ENCODE measurements at regions not wholly inside any gene's neighbourhood (a gene's known extent, or its start where the extent isn't known, plus 50 kb on each side); places are given as distances from the start of the nearest gene placed in this dataset.

GRCh38 chrX:46044486-46044885 is 500.7 kb downstream of the ZNF674 start:
- intact Hi-C loops (cut with DNase I; ENCODE audit: low total_unique reads), result no loop called here
- no peak for TF ChIP-seq POLR2A (IDR thresholded peaks at IDR 0.05)
- TF ChIP-seq CTCF (IDR thresholded peaks at IDR 0.05), result no peak
- TF ChIP-seq EP300 (IDR thresholded peaks at IDR 0.05; ENCODE audit: low read depth), result no peak
- no peak for TF ChIP-seq POLR2AphosphoS5 (IDR thresholded peaks at IDR 0.05)
- in situ Hi-C loops (cut with MboI; ENCODE audit: low pct_ligation_motif_present in 1 of 4, low pct_unique_long_range_greater_than_20kb in 1 of 4, low sequenced_read_pairs in 3 of 4), result no loop called here

GRCh38 chrX:46040001-46040400 is 505.2 kb downstream of the ZNF674 start:
- in situ Hi-C loops (cut with MboI; ENCODE audit: low pct_ligation_motif_present in 1 of 4, low pct_unique_long_range_greater_than_20kb in 1 of 4, low sequenced_read_pairs in 3 of 4) (no loop called here), intact Hi-C loops (cut with DNase I; ENCODE audit: low total_unique reads) (no loop called here)
- Histone ChIP-seq H3K4me1 (no peaks in the 10 kb centered on the region), H3K9me3 (no peaks in the 10 kb centered on the region), H3K4me3 (no peak overlapping the region), H3K27me3 (no peaks in the 10 kb centered on the region), H3K27ac (no peak overlapping the region), H3K36me3 (no peaks in the 10 kb centered on the region)
- DNase-seq, result no peak
- no peak for TF ChIP-seq CTCF (IDR thresholded peaks at IDR 0.05)
- no peak for TF ChIP-seq EP300 (IDR thresholded peaks at IDR 0.05; ENCODE audit: low read depth)
- TF ChIP-seq POLR2AphosphoS5 (IDR thresholded peaks at IDR 0.05), result no peak
- TF ChIP-seq POLR2A (IDR thresholded peaks at IDR 0.05), result no peak

More at GRCh38 chrX:46044486-46044885, 500.7 kb downstream of the ZNF674 start:
- H3K27ac ChIP-seq, result no peak overlapping the region
- DNase-seq, result no peak
- H3K4me1 ChIP-seq, result no peaks in the 10 kb centered on the region
- no peaks in the 10 kb centered on the region for H3K27me3 ChIP-seq
- H3K36me3 ChIP-seq, result no peaks in the 10 kb centered on the region
- no peaks in the 10 kb centered on the region for H3K9me3 ChIP-seq
- no peak overlapping the region for H3K4me3 ChIP-seq

GRCh38 chrX:46039526-46039925 is 505.7 kb downstream of the ZNF674 start:
- in situ Hi-C loops (cut with MboI; ENCODE audit: low pct_ligation_motif_present in 1 of 4, low pct_unique_long_range_greater_than_20kb in 1 of 4, low sequenced_read_pairs in 3 of 4), result no loop called here
- 70% methylated on average over 5 of the region's 5 CpGs; no CpG with 5 or more reads in 1 of the 2 donors for WGBS, 2 donors (ENCODE audit: low coverage in 1 of 2)

GRCh38 chrX:46036508-46036907 is 508.7 kb downstream of the ZNF674 start:
- no peak overlapping the region for H3K4me3 ChIP-seq
- H3K36me3 ChIP-seq, result no peaks in the 10 kb centered on the region
- H3K27me3 ChIP-seq, result no peaks in the 10 kb centered on the region
- H3K27ac ChIP-seq, result no peak overlapping the region
- TF ChIP-seq EP300 (IDR thresholded peaks at IDR 0.05; ENCODE audit: low read depth), result no peak
- TF ChIP-seq POLR2A (IDR thresholded peaks at IDR 0.05), result no peak
- TF ChIP-seq POLR2AphosphoS5 (IDR thresholded peaks at IDR 0.05), result no peak
- no peak for TF ChIP-seq CTCF (IDR thresholded peaks at IDR 0.05)
- H3K4me1 ChIP-seq, result no peaks in the 10 kb centered on the region
- 80% methylated on average over 1 of the region's 1 CpG; no CpG with 5 or more reads in 1 of the 2 donors for WGBS, 2 donors (ENCODE audit: low coverage in 1 of 2)
- in situ Hi-C loops (cut with MboI; ENCODE audit: low pct_ligation_motif_present in 1 of 4, low pct_unique_long_range_greater_than_20kb in 1 of 4, low sequenced_read_pairs in 3 of 4) (no loop called here), intact Hi-C loops (cut with DNase I; ENCODE audit: low total_unique reads) (no loop called here)
- H3K9me3 ChIP-seq, result no peaks in the 10 kb centered on the region
- DNase-seq, result no peak

More at GRCh38 chrX:46039526-46039925, 505.7 kb downstream of the ZNF674 start:
- DNase-seq, result no peak
- no peaks in the 10 kb centered on the region for H3K9me3 ChIP-seq
- H3K4me3 ChIP-seq, result no peak overlapping the region
- no peaks in the 10 kb centered on the region for H3K36me3 ChIP-seq
- H3K27ac ChIP-seq, result no peak overlapping the region
- intact Hi-C loops (cut with DNase I; ENCODE audit: low total_unique reads), result no loop called here
- no peaks in the 10 kb centered on the region for H3K4me1 ChIP-seq
- H3K27me3 ChIP-seq, result no peaks in the 10 kb centered on the region
- TF ChIP-seq POLR2AphosphoS5 (IDR thresholded peaks at IDR 0.05), result no peak
- no peak for TF ChIP-seq EP300 (IDR thresholded peaks at IDR 0.05; ENCODE audit: low read depth)
- TF ChIP-seq POLR2A (IDR thresholded peaks at IDR 0.05), result no peak

- H3K27me3 ChIP-seq, result no peaks in the 10 kb centered on the region
- H3K4me3 ChIP-seq, result no peak overlapping the region
- no peak for DNase-seq
- in situ Hi-C loops (cut with MboI; ENCODE audit: low pct_ligation_motif_present in 1 of 4, low pct_unique_long_range_greater_than_20kb in 1 of 4, low sequenced_read_pairs in 3 of 4), result no loop called here
- H3K27ac ChIP-seq, result no peak overlapping the region
- no peaks in the 10 kb centered on the region for H3K36me3 ChIP-seq
- no peaks in the 10 kb centered on the region for H3K9me3 ChIP-seq
- H3K4me1 ChIP-seq, result no peaks in the 10 kb centered on the region
- intact Hi-C loops (cut with DNase I; ENCODE audit: low total_unique reads), result no loop called here
- TF ChIP-seq EP300 (IDR thresholded peaks at IDR 0.05; ENCODE audit: low read depth) (no peak), CTCF (IDR thresholded peaks at IDR 0.05) (no peak), POLR2A (IDR thresholded peaks at IDR 0.05) (no peak), POLR2AphosphoS5 (IDR thresholded peaks at IDR 0.05) (no peak)
Measured at GRCh38 chrX:46034868-46035267, 510.4 kb downstream of the ZNF674 start.

Measured in transverse colon (tissue), 4 donors.